Fibroblast of skin of right quadriceps (primary cell): ENCODE measurements at regions not wholly inside any gene's neighbourhood (a gene's known extent, or its start where the extent isn't known, plus 50 kb on each side); places are given as distances from the start of the nearest gene placed in this dataset.

Experiments used
- DNase-seq: peaks from one replicate; pipeline ENCODE4 v3.0.0-alpha.2; 2013

GRCh38 chr9:117547904-117548303 is 133.0 kb upstream of the ASTN2 start:
- DNase-seq, result no peak

GRCh38 chr9:117546894-117547678 is 132.2 kb upstream of the ASTN2 start:
- no peak for DNase-seq

GRCh38 chr9:117545846-117546245 is 131.0 kb upstream of the ASTN2 start:
- no peak for DNase-seq

GRCh38 chr9:117543089-117543488 is 128.2 kb upstream of the ASTN2 start:
- no peak for DNase-seq

GRCh38 chr9:117542021-117542420 is 127.2 kb upstream of the ASTN2 start:
- DNase-seq, result no peak

GRCh38 chr9:117541181-117541580 is 126.3 kb upstream of the ASTN2 start:
- DNase-seq, result no peak

- no peak for DNase-seq
These were observed 121.1 kb upstream of the ASTN2 start for GRCh38 chr9:117535973-117536372.

GRCh38 chr9:117535434-117535833 is 120.6 kb upstream of the ASTN2 start:
- DNase-seq, result no peak

- no peak for DNase-seq
These were observed 113.4 kb upstream of the ASTN2 start for GRCh38 chr9:117528225-117528624.

GRCh38 chr9:117526674-117527073 is 111.8 kb upstream of the ASTN2 start:
- no peak for DNase-seq

GRCh38 chr9:117523531-117524153 is 108.8 kb upstream of the ASTN2 start:
- no peak for DNase-seq

- no peak for DNase-seq
These were observed 106.4 kb upstream of the ASTN2 start for GRCh38 chr9:117521293-117521692.

- DNase-seq, result no peak
These were observed 102.1 kb upstream of the ASTN2 start for GRCh38 chr9:117516676-117517632.

GRCh38 chr9:117511852-117512481 is 97.1 kb upstream of the ASTN2 start:
- DNase-seq, result no peak

GRCh38 chr9:117496307-117496706 is 81.5 kb upstream of the ASTN2 start:
- DNase-seq, result no peak

- no peak for DNase-seq
These were observed 79.7 kb upstream of the ASTN2 start for GRCh38 chr9:117494401-117495090.

GRCh38 chr9:117492476-117492875 is 77.6 kb upstream of the ASTN2 start:
- no peak for DNase-seq

GRCh38 chr9:117491491-117491890 is 76.6 kb upstream of the ASTN2 start:
- no peak for DNase-seq

GRCh38 chr9:117490199-117490598 is 75.3 kb upstream of the ASTN2 start:
- DNase-seq, result no peak

GRCh38 chr9:117488659-117489058 is 73.8 kb upstream of the ASTN2 start:
- no peak for DNase-seq

- peak; percentile 40 for DNase-seq
These were observed 72.8 kb upstream of the ASTN2 start for GRCh38 chr9:117487555-117488175.

- no peak for DNase-seq
These were observed 71.6 kb upstream of the ASTN2 start for GRCh38 chr9:117486426-117486825.
